ELF-1 (cell line): ENCODE measurements at regions not wholly inside any gene's neighbourhood (a gene's known extent, or its start where the extent isn't known, plus 50 kb on each side); places are given as distances from the start of the nearest gene placed in this dataset.

Source experiments
- DNase-seq: peaks from one replicate; pipeline ENCODE4 v3.0.0-alpha.2; 2016; ENCODE audit warnings: low read depth, low spot score

DNA sequence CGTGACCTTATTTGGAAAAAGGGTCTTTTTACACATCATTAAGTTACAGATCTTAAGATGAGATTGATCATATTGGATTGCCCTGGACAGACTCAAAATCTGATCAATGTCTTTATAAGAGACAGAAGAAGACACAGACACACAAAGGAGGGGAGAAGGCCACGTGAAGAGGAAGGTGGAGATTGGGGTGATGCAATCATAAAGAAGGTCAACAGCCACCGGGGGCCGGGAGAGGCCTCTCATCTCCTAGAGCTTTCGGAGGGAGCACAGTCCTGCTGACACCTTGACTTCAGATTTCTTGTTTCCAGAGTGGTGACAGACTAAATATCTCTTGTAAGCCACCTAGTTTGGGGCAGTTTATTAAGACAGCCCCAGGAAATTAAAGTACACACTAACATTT lies 204.6 kb upstream of the CSF3R start:
- no peak for DNase-seq

DNA sequence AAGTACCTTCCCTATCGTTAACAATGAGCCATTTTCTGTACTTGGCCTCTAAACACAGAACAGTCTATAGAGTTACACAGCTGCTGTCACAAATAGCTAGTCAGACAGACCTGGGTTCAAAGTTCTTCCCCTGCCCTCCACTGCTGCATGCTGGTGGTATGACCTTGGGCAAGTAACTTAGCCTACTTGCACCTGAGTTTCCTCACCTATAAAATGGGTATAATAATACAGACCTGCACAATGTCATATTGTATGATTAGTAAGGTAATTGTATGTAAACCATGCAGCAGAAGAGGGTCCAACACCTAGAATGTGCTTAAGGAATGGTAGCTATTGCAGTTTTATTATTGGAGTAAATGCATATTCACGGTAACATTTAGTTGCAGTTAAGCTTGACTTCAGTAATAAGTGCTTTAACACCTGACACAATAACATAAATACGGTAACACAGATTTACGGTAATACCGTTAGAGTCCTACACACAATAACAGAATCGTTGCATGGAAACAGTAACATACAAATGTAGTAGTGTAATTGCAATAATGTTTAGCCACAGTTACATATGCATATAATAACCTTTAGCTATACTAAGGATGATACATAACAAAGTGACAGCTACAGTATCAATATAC lies 193.3 kb upstream of the CSF3R start:
- no peak for DNase-seq

DNA sequence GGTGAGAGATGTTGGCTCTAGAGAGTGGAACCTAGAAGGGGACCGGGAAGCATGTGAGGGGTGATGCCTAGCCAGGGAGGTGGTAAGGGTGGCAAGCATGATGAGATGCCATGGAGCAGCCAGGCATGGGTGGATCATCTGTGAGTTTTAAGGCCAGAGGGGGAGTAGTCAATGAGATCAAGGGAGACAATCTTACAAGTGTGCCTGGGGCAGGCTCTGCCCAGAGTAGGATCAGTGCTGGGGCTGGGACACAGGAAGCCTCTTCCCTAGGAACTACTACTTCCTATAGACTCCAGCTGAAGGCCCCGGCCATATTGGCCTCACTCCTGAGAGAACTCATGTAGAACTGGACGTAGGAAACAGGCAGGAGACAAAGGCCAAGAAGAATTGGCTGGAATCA lies 192.4 kb upstream of the CSF3R start:
- no peak for DNase-seq

DNA sequence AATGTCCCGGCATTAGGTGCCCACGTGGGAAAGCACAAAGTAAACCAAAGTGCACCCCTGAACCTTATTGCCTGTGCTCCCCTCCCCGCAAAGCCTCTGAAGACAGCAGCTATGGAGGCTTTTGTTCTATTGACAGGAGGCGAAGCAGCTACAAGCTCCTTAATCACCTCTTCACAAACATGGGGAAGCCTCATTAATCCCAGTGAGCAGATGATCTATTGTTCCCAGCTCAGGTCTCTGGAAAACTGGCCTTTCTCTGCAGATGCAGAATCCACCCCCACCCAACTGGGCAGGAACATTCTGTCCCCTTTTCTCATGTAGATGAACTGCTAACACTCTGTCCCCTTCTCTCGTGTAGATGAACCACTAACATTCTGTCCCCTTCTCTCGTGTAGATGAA lies 190.5 kb upstream of the CSF3R start:
- DNase-seq: peak; percentile 8

DNA sequence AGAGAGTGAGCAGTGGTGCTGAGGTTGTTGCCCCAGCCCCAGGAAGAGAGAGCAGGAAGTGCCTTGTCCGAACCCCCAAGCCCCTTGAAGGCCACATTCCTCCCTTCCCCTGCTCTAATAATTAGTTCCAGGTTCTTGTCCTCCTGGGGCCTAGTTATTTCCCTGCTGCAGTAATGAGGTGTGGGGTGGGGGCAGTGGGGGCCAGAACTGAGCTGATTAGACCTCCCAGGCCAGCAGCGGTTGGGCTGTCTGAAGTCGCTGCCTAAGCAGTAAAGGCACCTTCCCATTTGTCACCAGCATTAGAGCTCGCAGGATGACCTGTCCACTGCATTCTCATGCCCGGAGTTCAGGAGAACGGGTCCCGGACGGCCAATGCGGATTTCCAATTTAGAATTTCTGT lies 186.5 kb upstream of the CSF3R start:
- peak; percentile 25 for DNase-seq

DNA sequence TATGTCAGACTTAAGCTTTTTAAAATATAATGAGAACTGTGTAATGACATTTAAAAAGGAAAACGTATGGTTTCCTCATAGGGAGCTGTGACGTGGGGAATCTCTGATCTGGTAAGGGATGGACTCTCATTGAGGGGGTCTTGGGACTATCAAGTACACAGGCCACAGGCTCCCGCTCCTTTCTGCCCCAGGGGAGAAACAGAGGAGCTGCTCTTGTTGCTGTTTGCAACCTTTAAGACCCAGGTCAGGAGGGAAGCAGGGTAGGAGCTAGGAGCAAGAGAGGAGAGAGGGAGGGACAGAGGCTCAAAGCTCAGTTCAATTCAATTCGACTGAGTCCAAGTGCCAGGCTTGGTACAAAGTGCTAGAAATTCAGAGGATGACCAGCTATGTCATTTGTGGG lies 185.1 kb upstream of the CSF3R start:
- DNase-seq: no peak

DNA sequence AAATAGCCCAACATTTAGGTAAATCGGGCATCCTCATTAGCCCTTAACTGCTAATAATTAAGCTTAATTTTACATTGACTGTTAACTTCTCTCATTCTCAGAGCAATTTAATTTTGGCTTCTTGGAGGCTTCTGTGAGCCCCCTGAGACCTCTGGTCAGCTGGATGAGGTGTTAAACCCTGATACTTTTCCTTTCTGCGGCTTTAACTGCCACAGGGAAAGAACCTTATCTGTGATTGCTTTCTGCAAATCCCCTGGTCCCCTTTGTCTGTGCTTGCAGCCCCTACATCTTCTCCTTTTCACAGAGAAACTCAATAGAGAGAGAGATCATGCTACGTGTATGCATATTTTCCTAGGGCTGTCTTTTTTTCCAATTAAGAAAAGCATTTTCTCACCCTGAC lies 184.5 kb upstream of the CSF3R start:
- no peak for DNase-seq

DNA sequence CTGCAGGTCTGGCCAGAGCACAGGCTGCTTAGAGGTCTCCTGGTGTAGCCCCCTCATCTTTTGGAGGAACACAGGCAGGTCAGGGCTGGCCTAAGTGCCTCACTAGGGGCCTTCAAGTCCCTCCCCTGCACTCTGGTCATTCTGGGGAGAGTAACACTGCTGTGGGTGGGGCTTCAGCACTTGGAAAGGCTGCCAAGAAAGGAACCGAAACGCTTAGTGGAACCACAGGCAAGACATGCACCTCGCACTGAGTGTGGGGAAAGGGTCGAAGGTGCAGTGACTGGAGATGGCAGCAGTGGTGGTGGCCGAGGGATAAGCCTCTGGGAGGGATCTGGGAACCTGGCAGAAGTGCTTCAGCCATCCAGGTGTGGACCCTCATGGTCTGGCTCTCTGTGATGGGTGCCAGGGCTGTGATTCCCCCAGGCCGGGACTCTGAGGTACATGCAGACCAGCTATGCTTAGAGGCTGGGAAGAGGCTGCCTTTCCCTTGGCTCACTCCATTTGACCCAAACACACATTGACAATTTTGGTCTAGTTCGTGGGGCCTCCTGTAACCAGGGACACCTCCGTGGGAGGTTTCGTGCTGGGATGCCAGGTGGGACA lies 182.9 kb upstream of the CSF3R start:
- DNase-seq: no peak

DNA sequence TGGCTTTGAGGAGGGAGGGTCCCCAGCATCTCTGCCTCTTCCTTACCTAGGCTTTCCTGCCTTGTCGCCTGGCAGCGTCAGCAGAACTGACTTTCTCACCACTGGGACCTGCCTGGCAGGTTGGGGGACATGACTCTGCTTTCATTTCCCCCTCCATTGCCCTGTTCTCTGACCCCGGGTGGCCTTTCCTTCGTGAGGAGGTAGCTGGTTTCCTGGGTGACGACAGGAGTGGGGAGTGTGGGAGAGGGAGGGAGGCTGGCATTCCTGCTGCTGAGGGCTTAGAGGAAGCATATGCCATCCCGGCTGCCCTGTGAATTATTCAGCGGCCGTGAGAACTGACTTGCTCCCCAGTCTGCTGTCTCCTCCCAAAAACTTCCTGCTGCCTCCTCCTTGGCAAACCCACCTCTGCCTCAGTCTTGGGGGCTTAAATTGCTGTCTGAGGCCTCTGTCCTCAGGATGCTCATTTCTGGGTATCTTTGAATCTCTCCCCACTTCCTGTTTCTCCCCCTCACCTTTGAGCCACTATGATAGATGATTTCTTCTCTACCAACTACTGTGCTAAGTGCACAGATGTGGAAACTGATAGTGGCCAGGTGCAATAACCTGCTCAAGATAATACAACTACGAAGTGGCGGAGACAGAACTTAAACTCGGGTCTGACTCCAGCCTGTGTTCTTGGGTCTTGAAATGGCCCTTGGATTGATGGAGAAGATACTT lies 182.0 kb upstream of the CSF3R start:
- no peak for DNase-seq

DNA sequence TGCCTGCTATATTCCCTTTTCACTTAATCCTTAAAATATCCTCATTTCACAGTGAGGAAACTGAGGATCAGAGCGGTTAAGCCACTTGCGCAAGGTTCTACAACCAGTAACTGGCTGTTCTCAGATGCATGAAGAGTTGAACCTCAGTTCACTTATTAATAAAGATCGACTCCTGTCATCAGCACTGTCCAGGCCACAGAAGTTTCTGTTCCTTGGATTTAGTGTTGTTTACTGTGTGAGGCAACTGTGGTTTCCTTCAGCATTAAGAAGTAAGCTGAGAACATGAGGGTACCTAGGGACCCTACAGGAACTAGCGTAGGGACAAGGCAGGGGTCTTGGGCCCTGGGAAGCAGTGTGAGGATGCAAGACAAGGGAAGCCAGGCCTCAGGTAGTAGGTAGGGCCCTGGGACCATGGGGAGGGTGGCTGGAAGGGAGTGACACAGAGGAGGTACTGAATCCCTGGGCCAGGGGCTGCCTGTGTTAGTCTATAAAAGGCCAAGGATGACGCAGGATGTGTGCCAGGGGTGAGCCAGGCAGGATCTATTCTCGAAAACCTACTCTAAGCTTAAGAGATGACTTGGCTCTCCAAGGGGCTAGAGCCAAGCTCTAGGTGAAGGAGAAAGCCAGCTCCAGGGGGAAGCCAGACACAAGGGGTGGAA lies 181.2 kb upstream of the CSF3R start:
- no peak for DNase-seq

DNA sequence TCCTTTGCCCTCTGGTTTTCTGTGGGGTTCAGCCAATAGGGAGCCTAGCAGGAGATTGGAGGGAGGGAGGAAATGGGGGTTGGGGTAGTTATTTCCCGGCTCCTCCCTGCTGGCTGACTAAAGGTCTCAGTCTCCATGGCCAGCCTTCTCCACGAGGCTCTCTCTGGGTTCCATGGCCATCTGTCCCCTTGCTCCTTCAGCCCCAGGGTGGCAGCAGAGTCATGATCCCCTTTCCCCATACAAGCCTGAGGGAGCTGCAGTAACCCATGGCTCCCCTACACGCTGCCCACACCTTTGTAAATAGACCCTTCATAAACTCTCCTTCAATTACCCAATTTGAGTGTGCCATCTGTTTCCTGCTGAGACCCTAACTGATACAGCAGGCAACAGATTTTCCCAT lies 176.1 kb upstream of the CSF3R start:
- no peak for DNase-seq

DNA sequence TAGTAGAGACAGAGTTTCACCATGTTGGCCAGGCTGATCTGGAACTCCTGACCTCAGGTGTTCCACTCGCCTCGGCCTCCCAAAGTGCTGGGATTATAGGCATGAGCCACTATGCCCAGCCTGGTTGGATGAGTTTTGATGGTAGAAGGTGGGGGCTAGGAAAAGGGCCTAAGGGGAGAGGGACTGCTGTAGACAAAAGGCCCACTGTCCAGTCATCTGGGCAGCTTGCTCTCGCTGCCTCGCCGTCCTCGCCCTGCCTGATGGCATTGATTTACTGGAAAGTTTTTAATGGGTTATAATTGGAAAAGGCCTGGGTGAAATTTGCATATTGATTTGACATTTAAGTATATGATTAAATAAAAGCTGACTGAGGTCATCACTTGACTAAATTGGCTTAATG lies 175.1 kb upstream of the CSF3R start:
- no peak for DNase-seq

DNA sequence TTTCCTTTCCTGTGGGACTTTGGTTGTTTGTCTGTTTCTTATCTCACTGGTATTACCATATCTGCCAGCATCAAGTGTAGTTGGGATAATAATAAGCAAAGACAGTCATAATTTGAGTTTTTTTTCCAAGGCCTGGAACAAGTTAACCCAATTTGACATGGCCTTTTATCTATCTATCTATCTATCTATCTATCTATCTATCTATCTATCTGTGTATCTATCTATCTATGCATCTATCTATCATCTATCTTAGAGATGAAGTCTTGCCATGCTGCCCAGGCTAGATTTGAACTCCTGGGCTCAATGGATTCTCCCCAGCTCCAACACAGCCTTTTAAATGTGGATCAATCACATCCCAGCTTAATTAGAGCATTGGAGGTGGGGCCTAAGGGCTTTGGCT lies 174.1 kb upstream of the CSF3R start:
- DNase-seq: no peak

DNA sequence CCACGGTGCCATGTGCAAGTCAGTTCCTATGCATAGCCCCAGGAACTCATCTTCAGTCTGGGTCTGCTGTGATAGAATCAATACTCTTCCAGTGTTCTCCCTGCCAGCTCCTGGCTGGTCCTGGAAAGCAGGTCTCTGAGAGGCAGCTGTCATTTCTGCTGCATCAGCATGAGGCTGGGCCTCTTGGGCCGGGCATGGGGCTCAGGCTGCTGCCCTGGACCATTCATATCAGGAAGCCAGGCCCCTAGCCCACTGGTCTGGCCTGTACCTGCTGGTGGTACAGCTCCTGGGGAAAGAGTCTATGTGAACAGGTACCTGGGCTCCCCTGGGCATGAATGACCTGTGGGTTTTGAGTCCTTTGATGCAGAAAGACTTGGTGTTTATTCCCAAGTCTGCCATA lies 173.6 kb upstream of the CSF3R start:
- DNase-seq: no peak

DNA sequence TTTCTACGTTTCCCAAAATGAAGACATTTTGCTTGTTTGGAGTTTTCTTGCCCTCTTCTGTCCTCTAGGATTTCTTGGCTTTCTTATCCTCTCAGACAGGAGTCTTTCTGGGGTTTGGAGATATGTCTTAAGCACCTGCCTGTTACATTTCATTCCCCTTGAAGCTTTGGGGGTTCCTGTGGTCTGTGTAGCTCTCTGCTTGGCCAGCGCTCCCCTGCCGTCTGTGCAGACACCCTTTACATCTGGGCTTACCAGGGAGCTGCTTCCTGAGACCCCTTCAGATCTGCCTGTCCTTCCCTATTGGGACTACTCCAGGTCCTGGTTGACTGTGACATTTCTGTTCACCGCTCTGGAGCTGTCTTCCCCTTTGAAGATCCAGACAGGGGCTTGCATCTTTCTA lies 171.9 kb upstream of the CSF3R start:
- DNase-seq: no peak

DNA sequence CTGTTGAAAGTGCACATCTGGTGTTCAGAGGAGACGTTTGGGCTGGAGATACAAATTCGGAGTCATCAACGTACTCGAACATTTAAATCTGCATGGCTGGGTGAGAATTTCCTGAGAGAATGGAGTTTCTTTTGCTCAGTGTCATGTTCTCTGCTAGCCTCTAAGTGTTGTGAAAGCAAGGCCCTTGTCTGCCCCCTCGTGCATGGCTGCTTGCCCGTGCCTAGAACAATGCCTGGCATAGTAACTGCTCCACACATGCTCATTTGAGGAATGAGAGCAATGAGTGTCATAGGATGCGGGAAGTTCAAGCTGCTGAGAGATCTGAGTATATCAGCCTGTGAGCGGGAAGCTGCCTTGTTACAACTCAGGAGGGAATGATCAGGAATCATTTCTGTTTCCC lies 171.1 kb upstream of the CSF3R start:
- DNase-seq: no peak

DNA sequence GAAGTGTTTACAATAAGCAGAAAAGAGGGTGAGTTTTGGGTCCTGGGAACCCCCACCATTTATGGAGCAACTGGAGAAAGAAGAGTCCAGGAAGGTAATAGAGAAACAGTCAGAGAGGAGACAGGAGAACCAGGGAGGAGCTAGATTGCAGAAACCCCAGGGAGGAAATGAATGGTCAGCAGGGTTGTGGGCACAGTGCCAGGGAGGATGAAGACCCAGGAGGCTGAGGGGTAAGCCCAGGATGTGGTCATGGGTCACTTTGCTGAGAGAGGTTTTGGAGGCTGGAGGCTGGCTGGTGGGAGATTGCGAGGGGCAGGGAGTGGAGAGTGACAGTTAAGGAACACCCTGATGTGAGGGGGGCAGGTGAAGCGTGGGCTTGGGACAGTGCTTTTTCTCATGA lies 169.9 kb upstream of the CSF3R start:
- no peak for DNase-seq

DNA sequence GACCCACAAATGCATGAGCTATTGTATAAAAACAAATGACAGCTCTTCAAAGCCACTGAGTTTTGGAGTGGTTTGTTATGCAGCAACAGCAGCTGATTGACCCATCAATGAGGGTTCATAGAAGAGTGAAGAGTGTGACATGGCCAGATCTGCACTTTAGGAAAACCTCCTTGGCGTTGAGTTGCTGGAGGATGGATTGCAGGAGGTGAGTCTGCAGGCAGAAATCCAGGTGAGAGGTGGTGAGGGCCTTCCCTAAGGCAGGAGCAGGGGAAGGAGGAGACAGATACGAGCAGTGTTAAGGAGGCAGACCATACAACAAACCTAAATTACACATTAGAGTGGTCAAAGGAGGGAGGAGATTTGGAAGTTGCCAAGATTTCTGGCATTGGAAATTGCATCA lies 169.3 kb upstream of the CSF3R start:
- no peak for DNase-seq

DNA sequence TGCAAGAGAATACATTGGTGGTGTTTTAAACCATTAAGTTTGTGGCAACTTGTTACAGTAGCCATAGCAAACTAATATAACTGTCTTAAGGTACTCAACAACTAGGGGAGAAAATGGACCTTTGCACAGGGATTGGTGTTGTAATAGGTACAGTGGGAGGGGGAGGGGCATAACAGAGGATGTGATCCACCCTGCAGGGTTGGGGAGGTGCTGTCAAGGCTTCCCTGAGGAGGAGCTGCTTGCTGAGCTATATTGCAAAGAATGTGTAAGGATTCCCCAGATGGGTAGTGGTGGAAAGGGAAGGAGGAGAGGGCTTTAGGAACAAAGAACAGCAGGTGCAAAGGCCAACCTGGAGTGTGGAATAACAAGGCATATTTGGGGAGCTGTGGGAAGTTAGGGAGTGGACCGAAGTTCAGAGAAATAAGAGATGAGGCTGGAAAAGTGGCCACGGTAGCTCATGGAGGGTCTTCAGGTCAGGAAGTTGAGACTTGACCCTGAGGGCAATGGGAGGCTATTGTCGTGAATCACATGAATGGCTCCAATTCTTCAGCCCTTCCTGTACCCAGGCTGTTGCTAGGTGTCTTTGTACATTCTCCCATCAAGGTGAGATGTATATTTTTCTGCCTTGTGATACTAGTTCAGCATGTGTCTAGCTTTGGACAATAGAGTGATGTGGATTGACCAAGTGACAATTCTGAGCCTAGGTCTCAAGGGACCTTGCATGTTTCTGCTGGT lies 168.6 kb upstream of the CSF3R start:
- DNase-seq: no peak

DNA sequence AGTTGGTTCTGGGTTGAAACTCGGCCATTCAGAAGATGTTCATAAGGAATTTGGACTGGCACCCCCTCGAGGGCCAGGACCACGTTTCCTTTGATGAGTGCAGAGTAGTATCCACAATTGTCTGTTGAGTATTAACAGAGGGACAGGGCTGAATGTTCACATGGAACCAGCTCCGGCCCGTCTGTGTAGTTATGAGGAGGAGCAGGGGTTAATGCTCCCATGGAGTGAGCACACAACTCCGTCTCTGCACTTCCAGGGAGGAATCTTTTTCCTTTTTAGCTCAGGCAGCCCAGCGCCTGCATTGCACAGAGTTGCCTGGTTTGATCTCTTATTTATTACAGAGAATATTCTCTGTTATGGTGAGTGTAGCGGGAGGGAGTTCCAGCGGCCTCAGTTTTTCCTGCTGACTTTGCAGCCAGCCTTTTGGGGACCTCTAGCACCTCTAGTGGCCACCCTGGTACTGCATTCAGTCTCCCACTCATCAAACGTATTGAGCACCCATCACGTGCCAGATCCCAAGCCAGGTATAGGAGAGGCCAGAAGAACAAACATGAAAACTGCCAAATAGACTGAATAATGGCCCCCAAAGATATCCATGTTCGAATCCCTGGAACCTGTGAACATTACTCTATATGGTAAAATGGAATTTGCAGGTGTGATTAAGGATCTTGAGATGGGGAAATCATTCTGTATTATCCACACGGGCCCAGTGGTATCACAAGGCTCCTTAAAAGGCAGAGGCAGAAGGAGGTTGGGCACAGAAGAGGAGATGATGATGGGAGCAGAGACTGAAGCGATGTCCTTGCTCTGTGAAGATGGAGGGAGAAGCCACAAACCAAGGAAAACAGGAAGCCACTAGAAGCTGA lies 167.7 kb upstream of the CSF3R start:
- peak; percentile 83 for DNase-seq

DNA sequence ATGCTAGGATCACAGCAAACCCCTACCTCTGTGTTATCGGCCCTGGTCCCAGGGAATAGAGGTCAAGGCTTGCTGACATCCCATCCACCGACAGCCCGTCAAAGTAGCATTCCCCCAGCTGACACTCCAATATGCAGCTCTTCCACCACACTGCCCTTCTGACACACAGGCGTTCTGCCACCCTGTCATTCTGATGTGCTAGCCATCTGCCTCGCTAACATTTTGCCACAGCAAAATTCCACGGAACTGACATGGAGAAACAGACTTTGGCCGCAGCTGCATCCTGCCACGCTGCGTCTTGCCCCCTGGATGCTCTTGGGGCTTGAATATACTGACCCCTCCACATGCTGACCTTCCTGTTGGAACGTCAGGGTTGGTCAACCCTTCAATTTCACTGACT lies 163.2 kb upstream of the CSF3R start:
- DNase-seq: no peak
